Neuron (in vitro differentiated cells): ENCODE measurements at regions not wholly inside any gene's neighbourhood (a gene's known extent, or its start where the extent isn't known, plus 50 kb on each side); places are given as distances from the start of the nearest gene placed in this dataset.

Source experiments
- H2AFZ ChIP-seq: one replicate; pipeline ENCODE4 v1.6.1; 2013; ENCODE audit warnings: low read depth, mild to moderate bottlenecking, inconsistent platforms, low read length, moderate library complexity
- H3K27me3 ChIP-seq: one replicate; pipeline ENCODE4 v1.6.1; 2013; ENCODE audit warnings: low read length; ENCODE audit not compliant: insufficient read depth
- H3K36me3 ChIP-seq: one replicate; pipeline ENCODE4 v1.6.1; 2013; ENCODE audit warnings: low read length; ENCODE audit not compliant: insufficient read depth
- H3K4me1 ChIP-seq: one replicate; pipeline ENCODE4 v1.6.1; 2013; ENCODE audit warnings: low read length; ENCODE audit not compliant: insufficient read depth
- H3K4me3 ChIP-seq: 2 replicates; pipeline ENCODE4 v1.5.1; 2013; ENCODE audit warnings: mild to moderate bottlenecking, low read length, moderate library complexity
- H3K9me3 ChIP-seq: one replicate; pipeline ENCODE4 v1.6.1; 2013; ENCODE audit warnings: low read length

- Histone ChIP-seq H2AFZ (no peak overlapping the region), H3K4me3 (no peak overlapping the region), H3K9me3 (no peaks in the 10 kb centered on the region), H3K4me1 (no peaks in the 10 kb centered on the region), H3K27me3 (no peaks in the 10 kb centered on the region), H3K36me3 (no peaks in the 10 kb centered on the region)
These were observed 68.1 kb upstream of the FOXK1 start for GRCh38 chr7:4613846-4614548.

DNA sequence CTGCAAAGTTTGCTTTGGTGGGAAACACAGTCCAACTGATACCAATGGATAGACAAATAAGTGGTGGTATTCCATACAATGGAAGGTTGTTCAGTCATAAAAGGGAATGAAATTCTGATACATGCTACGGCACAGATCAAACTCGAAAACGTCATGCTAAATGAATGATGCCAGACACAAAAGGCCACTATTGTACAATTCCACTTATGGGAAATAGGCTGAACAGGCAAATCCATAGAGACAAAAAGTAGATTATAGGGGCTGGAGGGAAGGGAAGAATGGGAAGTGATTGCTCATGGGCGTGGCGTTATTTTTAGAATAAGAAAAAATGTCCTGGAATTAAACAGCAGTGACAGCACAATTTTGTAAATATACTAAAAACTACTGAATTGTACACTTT lies 66.0 kb upstream of the FOXK1 start:
- peaks cover 3% of the 10 kb centered on the region for H3K4me1 ChIP-seq

DNA sequence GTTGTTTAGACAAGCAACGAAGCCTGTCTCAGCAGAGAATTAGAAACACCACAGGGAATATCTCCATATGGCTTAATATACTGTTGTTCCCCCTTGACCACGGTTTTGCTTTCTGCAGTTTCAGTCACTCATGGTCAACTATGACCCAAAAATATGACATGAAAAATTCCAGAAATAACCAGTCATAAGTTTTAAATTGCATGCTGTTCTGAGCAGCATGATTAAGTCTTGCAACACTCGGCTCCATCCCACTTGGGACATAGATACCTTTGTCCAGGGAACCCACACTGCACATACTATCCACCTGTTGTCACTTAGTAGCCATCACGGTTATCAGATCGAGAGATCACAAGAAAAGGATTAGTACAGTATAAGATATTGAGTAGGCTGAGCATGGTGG lies 60.7 kb upstream of the FOXK1 start:
- H2AFZ ChIP-seq, result no peak overlapping the region
- H3K36me3 ChIP-seq, result no peaks in the 10 kb centered on the region
- peaks cover 6% of the 10 kb centered on the region for H3K9me3 ChIP-seq
- peaks cover 6% of the 10 kb centered on the region for H3K4me1 ChIP-seq
- no peak overlapping the region for H3K4me3 ChIP-seq
- no peaks in the 10 kb centered on the region for H3K27me3 ChIP-seq

More for the DNA sequence above, 66.0 kb upstream of the FOXK1 start:
- no peaks in the 10 kb centered on the region for H3K27me3 ChIP-seq
- no peaks in the 10 kb centered on the region for H3K36me3 ChIP-seq
- H3K9me3 ChIP-seq, result peaks cover 3% of the 10 kb centered on the region
- no peak overlapping the region for H3K4me3 ChIP-seq
- H2AFZ ChIP-seq, result no peak overlapping the region

DNA sequence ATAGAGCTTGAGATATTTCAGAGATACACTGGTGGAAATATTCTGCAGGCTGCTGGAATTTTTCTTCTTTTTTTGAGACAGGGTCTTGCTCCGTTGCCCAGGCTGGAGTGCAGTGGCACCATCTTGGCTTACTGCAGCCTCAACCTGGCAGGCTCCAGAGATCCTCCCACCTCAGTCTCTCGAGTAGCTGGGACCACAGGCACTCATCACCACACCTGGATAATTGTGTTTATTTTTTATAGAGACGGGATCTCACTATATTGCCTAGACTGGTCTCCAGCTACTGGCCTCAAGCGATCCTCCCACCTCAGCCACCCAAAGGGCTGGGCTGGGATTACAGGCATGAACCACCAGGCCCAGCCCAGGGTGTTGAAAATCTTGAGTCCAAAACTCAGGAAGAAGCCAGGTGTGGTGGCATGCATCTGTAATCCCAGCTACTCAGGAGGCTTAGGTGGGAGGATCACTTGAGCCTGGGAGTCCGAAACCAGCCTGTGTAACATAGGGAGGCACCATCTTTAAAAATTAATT lies 55.7 kb upstream of the FOXK1 start:
- H2AFZ ChIP-seq, result no peak overlapping the region
- peaks cover 6% of the 10 kb centered on the region for H3K4me1 ChIP-seq
- no peaks in the 10 kb centered on the region for H3K27me3 ChIP-seq
- H3K4me3 ChIP-seq, result no peak overlapping the region
- H3K36me3 ChIP-seq, result no peaks in the 10 kb centered on the region
- peaks cover 3% of the 10 kb centered on the region for H3K9me3 ChIP-seq

- peaks cover 10% of the 10 kb centered on the region for H3K4me1 ChIP-seq
- no peak overlapping the region for H3K4me3 ChIP-seq
- H3K9me3 ChIP-seq, result no peaks in the 10 kb centered on the region
- no peak overlapping the region for H2AFZ ChIP-seq
- H3K36me3 ChIP-seq, result no peaks in the 10 kb centered on the region
- H3K27me3 ChIP-seq, result no peaks in the 10 kb centered on the region
These were observed 52.7 kb upstream of the FOXK1 start for GRCh38 chr7:4629287-4629895.

DNA sequence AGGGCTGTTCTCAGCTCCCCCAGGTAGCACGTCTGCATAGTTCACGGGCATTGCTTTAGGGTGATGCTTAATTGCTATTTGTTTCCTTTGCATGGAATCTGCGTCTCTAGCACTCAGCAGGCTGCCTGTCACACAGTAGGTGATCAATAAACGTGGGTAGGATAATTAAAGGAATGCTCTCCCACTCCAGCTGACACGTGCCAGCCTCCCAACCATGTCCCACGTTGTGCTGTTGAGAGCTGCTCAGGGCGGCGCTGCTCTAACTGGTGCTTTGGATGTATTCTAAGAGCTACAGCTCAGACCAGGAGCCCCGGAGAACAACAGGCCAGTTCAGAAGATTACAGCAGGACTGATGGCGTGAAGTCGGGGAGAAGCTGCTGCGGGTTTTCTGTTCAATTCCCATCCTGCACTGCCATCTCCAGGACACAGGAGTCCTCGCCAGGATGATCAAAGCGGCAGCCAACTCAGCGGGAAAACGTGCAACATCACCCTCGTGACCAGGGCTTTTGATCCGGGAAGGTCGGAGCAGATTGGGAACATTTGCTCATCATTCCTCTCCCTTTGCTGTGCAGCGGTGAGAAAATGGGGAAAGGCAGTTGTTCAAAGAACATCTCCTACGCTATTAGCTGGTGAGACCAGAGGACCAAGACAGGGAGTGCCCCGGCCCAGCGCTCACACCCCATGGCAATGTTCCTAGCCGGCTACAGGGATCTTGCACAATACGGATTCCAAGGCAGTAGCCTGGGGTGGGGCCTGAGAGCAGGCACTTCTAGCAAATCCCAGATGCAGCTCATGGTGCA lies 50.5 kb upstream of the FOXK1 start:
- Histone ChIP-seq H3K36me3 (no peaks in the 10 kb centered on the region), H2AFZ (peak overlapping the region; percentile 42), H3K9me3 (no peaks in the 10 kb centered on the region), H3K4me3 (peak overlapping the region; percentile 37), H3K27me3 (no peaks in the 10 kb centered on the region), H3K4me1 (peaks cover 8% of the 10 kb centered on the region)
